ENCODE measurements at regions not wholly inside any gene's neighbourhood (a gene's known extent, or its start where the extent isn't known, plus 50 kb on each side); places are given as distances from the start of the nearest gene placed in this dataset.

DNA sequence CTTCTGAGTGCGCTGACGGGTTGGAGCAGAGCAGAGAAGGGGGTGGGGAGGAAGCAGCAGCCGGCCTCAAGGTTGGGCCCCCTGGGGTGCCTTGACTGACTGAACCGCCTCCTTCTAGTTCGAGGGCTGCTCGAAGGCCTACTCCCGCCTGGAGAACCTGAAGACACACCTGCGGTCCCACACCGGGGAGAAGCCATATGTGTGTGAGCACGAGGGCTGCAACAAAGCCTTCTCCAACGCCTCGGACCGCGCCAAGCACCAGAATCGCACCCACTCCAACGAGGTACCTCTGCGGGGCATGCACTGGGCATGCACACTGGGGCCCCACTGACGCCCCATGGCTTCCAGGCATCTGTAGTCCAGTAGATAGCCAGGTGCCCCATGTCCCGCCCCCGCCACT is 246.9 kb downstream of the GLI2 start (continued):
- TF ChIP-seq, protein P1, sequence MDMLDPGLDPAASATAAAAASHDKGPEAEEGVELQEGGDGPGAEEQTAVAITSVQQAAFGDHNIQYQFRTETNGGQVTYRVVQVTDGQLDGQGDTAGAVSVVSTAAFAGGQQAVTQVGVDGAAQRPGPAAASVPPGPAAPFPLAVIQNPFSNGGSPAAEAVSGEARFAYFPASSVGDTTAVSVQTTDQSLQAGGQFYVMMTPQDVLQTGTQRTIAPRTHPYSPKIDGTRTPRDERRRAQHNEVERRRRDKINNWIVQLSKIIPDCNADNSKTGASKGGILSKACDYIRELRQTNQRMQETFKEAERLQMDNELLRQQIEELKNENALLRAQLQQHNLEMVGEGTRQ (IDR thresholded peaks at IDR 0.05; ENCODE audit: borderline replicate concordance, low read depth, low read length): no peak
- TF ChIP-seq, protein P2, sequence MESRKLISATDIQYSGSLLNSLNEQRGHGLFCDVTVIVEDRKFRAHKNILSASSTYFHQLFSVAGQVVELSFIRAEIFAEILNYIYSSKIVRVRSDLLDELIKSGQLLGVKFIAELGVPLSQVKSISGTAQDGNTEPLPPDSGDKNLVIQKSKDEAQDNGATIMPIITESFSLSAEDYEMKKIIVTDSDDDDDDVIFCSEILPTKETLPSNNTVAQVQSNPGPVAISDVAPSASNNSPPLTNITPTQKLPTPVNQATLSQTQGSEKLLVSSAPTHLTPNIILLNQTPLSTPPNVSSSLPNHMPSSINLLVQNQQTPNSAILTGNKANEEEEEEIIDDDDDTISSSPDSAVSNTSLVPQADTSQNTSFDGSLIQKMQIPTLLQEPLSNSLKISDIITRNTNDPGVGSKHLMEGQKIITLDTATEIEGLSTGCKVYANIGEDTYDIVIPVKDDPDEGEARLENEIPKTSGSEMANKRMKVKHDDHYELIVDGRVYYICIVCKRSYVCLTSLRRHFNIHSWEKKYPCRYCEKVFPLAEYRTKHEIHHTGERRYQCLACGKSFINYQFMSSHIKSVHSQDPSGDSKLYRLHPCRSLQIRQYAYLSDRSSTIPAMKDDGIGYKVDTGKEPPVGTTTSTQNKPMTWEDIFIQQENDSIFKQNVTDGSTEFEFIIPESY (IDR thresholded peaks at IDR 0.05): no peak
- TF ChIP-seq, protein P3, sequence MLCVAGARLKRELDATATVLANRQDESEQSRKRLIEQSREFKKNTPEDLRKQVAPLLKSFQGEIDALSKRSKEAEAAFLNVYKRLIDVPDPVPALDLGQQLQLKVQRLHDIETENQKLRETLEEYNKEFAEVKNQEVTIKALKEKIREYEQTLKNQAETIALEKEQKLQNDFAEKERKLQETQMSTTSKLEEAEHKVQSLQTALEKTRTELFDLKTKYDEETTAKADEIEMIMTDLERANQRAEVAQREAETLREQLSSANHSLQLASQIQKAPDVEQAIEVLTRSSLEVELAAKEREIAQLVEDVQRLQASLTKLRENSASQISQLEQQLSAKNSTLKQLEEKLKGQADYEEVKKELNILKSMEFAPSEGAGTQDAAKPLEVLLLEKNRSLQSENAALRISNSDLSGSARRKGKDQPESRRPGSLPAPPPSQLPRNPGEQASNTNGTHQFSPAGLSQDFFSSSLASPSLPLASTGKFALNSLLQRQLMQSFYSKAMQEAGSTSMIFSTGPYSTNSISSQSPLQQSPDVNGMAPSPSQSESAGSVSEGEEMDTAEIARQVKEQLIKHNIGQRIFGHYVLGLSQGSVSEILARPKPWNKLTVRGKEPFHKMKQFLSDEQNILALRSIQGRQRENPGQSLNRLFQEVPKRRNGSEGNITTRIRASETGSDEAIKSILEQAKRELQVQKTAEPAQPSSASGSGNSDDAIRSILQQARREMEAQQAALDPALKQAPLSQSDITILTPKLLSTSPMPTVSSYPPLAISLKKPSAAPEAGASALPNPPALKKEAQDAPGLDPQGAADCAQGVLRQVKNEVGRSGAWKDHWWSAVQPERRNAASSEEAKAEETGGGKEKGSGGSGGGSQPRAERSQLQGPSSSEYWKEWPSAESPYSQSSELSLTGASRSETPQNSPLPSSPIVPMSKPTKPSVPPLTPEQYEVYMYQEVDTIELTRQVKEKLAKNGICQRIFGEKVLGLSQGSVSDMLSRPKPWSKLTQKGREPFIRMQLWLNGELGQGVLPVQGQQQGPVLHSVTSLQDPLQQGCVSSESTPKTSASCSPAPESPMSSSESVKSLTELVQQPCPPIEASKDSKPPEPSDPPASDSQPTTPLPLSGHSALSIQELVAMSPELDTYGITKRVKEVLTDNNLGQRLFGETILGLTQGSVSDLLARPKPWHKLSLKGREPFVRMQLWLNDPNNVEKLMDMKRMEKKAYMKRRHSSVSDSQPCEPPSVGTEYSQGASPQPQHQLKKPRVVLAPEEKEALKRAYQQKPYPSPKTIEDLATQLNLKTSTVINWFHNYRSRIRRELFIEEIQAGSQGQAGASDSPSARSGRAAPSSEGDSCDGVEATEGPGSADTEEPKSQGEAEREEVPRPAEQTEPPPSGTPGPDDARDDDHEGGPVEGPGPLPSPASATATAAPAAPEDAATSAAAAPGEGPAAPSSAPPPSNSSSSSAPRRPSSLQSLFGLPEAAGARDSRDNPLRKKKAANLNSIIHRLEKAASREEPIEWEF (IDR thresholded peaks at IDR 0.05; ENCODE audit: insufficient replicate concordance, low read depth, low read length): no peak
- no peak for TF ChIP-seq TCF7 (IDR thresholded peaks at IDR 0.05; ENCODE audit: borderline replicate concordance)

DNA sequence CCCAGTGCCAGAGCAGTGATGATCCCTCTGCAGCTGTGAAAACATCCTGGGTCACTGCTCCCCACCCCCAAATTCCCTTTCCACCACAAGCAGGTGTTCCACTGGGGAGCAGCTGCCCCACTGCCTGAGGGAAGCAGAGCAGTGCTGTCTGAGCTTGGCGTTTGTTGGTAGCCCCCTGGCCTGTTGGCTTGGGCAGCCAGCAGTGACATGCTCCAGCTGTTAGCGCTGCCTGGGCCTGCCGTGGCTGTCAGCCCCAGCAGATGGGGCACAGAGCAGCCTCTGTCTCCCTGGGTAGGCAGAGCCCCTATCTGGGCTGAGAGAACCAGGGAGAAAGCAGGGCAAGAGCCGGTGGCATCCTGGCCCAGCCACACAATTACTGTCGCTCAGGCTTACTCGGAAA is 247.7 kb downstream of the GLI2 start:
- 37% methylated on average over 6 of the region's 6 CpGs for WGBS (ENCODE audit: insufficient coverage, insufficient replicate concordance, low lambda C conversion rate, missing lambda C conversion rate)
- TF ChIP-seq, protein P4, sequence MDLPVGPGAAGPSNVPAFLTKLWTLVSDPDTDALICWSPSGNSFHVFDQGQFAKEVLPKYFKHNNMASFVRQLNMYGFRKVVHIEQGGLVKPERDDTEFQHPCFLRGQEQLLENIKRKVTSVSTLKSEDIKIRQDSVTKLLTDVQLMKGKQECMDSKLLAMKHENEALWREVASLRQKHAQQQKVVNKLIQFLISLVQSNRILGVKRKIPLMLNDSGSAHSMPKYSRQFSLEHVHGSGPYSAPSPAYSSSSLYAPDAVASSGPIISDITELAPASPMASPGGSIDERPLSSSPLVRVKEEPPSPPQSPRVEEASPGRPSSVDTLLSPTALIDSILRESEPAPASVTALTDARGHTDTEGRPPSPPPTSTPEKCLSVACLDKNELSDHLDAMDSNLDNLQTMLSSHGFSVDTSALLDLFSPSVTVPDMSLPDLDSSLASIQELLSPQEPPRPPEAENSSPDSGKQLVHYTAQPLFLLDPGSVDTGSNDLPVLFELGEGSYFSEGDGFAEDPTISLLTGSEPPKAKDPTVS (IDR thresholded peaks at IDR 0.05; ENCODE audit: low read depth, low read length): no peak
- no peak for TF ChIP-seq ZNF274 (IDR thresholded peaks at IDR 0.05; ENCODE audit: insufficient read depth, insufficient read length)
- TF ChIP-seq YY1 (IDR thresholded peaks at IDR 0.05; ENCODE audit: low read depth, low read length): no peak
- no peak for TF ChIP-seq MYB (IDR thresholded peaks at IDR 0.05; ENCODE audit: borderline replicate concordance, low read depth, low read length)
- TF ChIP-seq, protein P5, sequence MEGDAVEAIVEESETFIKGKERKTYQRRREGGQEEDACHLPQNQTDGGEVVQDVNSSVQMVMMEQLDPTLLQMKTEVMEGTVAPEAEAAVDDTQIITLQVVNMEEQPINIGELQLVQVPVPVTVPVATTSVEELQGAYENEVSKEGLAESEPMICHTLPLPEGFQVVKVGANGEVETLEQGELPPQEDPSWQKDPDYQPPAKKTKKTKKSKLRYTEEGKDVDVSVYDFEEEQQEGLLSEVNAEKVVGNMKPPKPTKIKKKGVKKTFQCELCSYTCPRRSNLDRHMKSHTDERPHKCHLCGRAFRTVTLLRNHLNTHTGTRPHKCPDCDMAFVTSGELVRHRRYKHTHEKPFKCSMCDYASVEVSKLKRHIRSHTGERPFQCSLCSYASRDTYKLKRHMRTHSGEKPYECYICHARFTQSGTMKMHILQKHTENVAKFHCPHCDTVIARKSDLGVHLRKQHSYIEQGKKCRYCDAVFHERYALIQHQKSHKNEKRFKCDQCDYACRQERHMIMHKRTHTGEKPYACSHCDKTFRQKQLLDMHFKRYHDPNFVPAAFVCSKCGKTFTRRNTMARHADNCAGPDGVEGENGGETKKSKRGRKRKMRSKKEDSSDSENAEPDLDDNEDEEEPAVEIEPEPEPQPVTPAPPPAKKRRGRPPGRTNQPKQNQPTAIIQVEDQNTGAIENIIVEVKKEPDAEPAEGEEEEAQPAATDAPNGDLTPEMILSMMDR (IDR thresholded peaks at IDR 0.05 in 2 of 3, conservative IDR thresholded peaks at IDR 0.05 in 1 of 3; ENCODE audit: control insufficient read depth in 2 of 3, extremely low read depth in 1 of 3, insufficient read depth in 1 of 3, low read depth in 3 of 3, low read length in 3 of 3): no peak
- no peak for TF ChIP-seq GATAD2B (conservative IDR thresholded peaks at IDR 0.05; ENCODE audit: low read depth)
- no peak for FAIRE-seq
- Histone ChIP-seq H3K9me3 (replicated peaks; ENCODE audit: control insufficient read depth, insufficient read depth, low read length) (no peaks in the 10 kb centered on the region), H3K4me2 (ENCODE audit: control insufficient read depth, insufficient read depth) (no peak overlapping the region), H4K20me1 (ENCODE audit: control insufficient read depth, insufficient read depth) (no peaks in the 10 kb centered on the region), H2AFZ (ENCODE audit: control insufficient read depth, low read depth, low read length) (no peak overlapping the region), H3K4me3 (no peak overlapping the region), H3K36me3 (ENCODE audit: control insufficient read depth in 2 of 2, insufficient read depth in 2 of 2, low read length in 1 of 2) (no peaks in the 10 kb centered on the region), H3K27ac (ENCODE audit: control insufficient read depth, insufficient read depth) (no peak overlapping the region), H3K79me2 (ENCODE audit: control insufficient read depth, insufficient read depth, low read length) (no peaks in the 10 kb centered on the region), H3K9ac (ENCODE audit: control insufficient read depth, insufficient read depth, low read length) (no peak overlapping the region), H3K27me3 (replicated peaks in 1 of 2; ENCODE audit: control insufficient read depth in 2 of 2, insufficient read depth in 2 of 2, low read length in 1 of 2) (no peaks in the 10 kb centered on the region; a peak in 1 of 4 replicates), H3K4me1 (ENCODE audit: control insufficient read depth, insufficient read depth, low read length) (no peaks in the 10 kb centered on the region)
- no peak for DNase-seq (ENCODE audit: low read depth, low spot score)
- POLR2A ChIA-PET: no interaction called here
- ATAC-seq: no peak
- BruUV-seq (replicated peaks): no TSS peak
- SMC1A ChIA-PET (ENCODE audit: uncharacterized antibody, unreplicated experiment): no interaction called here
- CTCF ChIA-PET: no interaction called here
- RAD21 ChIA-PET (ENCODE audit: unreplicated experiment): no interaction called here
- intact Hi-C loops (cut with micrococcal nuclease; ENCODE audit: unreplicated experiment): no loop called here
- in situ Hi-C loops (cut with MboI): no loop called here
